Muscle of leg (tissue), 3 donors: ENCODE measurements at regions not wholly inside any gene's neighbourhood (a gene's known extent, or its start where the extent isn't known, plus 50 kb on each side); places are given as distances from the start of the nearest gene placed in this dataset.

Experiments
- DNase-seq: peaks from one replicate; pipeline ENCODE4 v3.0.0; 2013
- H3K27ac ChIP-seq: one replicate; pipeline ENCODE4 v1.5.1; 2013; ENCODE audit warnings: mild to moderate bottlenecking, low read length, control low read depth
- H3K27me3 ChIP-seq: one replicate; pipeline ENCODE4 v1.6.1; 2013; ENCODE audit warnings: low read length; ENCODE audit not compliant: control insufficient read depth, insufficient read depth
- H3K36me3 ChIP-seq: one replicate; pipeline ENCODE4 v1.6.1; 2013; ENCODE audit warnings: low read length; ENCODE audit not compliant: control insufficient read depth, insufficient read depth
- H3K4me1 ChIP-seq: one replicate; pipeline ENCODE4 v1.6.1; 2013; ENCODE audit warnings: low read length; ENCODE audit not compliant: control insufficient read depth, insufficient read depth
- H3K4me3 ChIP-seq: one replicate; pipeline ENCODE4 v1.5.1; 2013; ENCODE audit warnings: low read length, control low read depth
- H3K9me3 ChIP-seq: replicated peaks from 2 replicates; pipeline ENCODE4 v1.6.1; 2013; ENCODE audit warnings: low read depth, low read length; ENCODE audit not compliant: control insufficient read depth
- WGBS: methylation state at CpG from one replicate; pipeline ENCODE4 v1.1.5; 2013; ENCODE audit warnings: missing lambda C conversion rate; ENCODE audit not compliant: insufficient coverage; 5-methylcytosine and 5-hydroxymethylcytosine counted together

GRCh38 chr13:103436057-103436654 is 369.9 kb upstream of the SLC10A2 start:
- 68% methylated on average over 4 of the region's 10 CpGs for WGBS
- no peaks in the 10 kb centered on the region for H3K36me3 ChIP-seq
- no peaks in the 10 kb centered on the region for H3K27me3 ChIP-seq
- H3K4me3 ChIP-seq = no peak overlapping the region
- no peak for DNase-seq
- no peaks in the 10 kb centered on the region for H3K9me3 ChIP-seq
- no peaks in the 10 kb centered on the region for H3K4me1 ChIP-seq
- H3K27ac ChIP-seq = no peak overlapping the region

GRCh38 chr13:103431856-103432255 is 365.6 kb upstream of the SLC10A2 start:
- Histone ChIP-seq H3K4me3 (no peak overlapping the region), H3K27me3 (no peaks in the 10 kb centered on the region), H3K4me1 (no peaks in the 10 kb centered on the region), H3K27ac (no peak overlapping the region), H3K9me3 (no peaks in the 10 kb centered on the region), H3K36me3 (no peaks in the 10 kb centered on the region)
- WGBS = 43% methylated on average over 1 of the region's 3 CpGs
- DNase-seq = peak; percentile 63

GRCh38 chr13:103430368-103430767 is 364.2 kb upstream of the SLC10A2 start:
- DNase-seq = no peak
- H3K27ac ChIP-seq = no peak overlapping the region
- no peaks in the 10 kb centered on the region for H3K9me3 ChIP-seq
- no CpG with 5 or more reads among the region's 4 CpGs for WGBS
- H3K4me1 ChIP-seq = no peaks in the 10 kb centered on the region
- no peak overlapping the region for H3K4me3 ChIP-seq
- no peaks in the 10 kb centered on the region for H3K36me3 ChIP-seq
- H3K27me3 ChIP-seq = no peaks in the 10 kb centered on the region

GRCh38 chr13:103410002-103410401 is 343.8 kb upstream of the SLC10A2 start:
- Histone ChIP-seq H3K4me3 (no peak overlapping the region), H3K36me3 (no peaks in the 10 kb centered on the region), H3K9me3 (no peaks in the 10 kb centered on the region), H3K27me3 (no peaks in the 10 kb centered on the region), H3K4me1 (no peaks in the 10 kb centered on the region), H3K27ac (no peak overlapping the region)
- WGBS = no CpG with 5 or more reads among the region's 4 CpGs
- DNase-seq = no peak

- Histone ChIP-seq H3K27ac (no peak overlapping the region), H3K9me3 (no peaks in the 10 kb centered on the region), H3K4me1 (no peaks in the 10 kb centered on the region), H3K4me3 (no peak overlapping the region), H3K27me3 (no peaks in the 10 kb centered on the region), H3K36me3 (no peaks in the 10 kb centered on the region)
- DNase-seq = no peak
- no CpG with 5 or more reads among the region's 5 CpGs for WGBS
These were observed 340.8 kb upstream of the SLC10A2 start for GRCh38 chr13:103406967-103407366.

- no peak overlapping the region for H3K27ac ChIP-seq
- H3K36me3 ChIP-seq = no peaks in the 10 kb centered on the region
- WGBS = 62% methylated on average over 2 of the region's 2 CpGs
- no peaks in the 10 kb centered on the region for H3K4me1 ChIP-seq
- no peak overlapping the region for H3K4me3 ChIP-seq
- no peaks in the 10 kb centered on the region for H3K27me3 ChIP-seq
- no peak for DNase-seq
- H3K9me3 ChIP-seq = no peaks in the 10 kb centered on the region
These were observed 339.1 kb upstream of the SLC10A2 start for GRCh38 chr13:103405297-103405696.

- Histone ChIP-seq H3K27me3 (no peaks in the 10 kb centered on the region), H3K9me3 (no peaks in the 10 kb centered on the region), H3K36me3 (no peaks in the 10 kb centered on the region), H3K4me3 (no peak overlapping the region), H3K4me1 (no peaks in the 10 kb centered on the region), H3K27ac (no peak overlapping the region)
- DNase-seq = no peak
- no CpG with 5 or more reads among the region's 1 CpG for WGBS
These were observed 337.6 kb upstream of the SLC10A2 start for GRCh38 chr13:103403814-103404213.

GRCh38 chr13:103403148-103403740 is 337.0 kb upstream of the SLC10A2 start:
- no peak for DNase-seq
- no peaks in the 10 kb centered on the region for H3K36me3 ChIP-seq
- no peaks in the 10 kb centered on the region for H3K27me3 ChIP-seq
- no peak overlapping the region for H3K4me3 ChIP-seq
- H3K4me1 ChIP-seq = no peaks in the 10 kb centered on the region
- peaks cover 2% of the 10 kb centered on the region for H3K9me3 ChIP-seq
- H3K27ac ChIP-seq = no peak overlapping the region
- no CpG with 5 or more reads among the region's 4 CpGs for whole genome bisulfite sequencing

GRCh38 chr13:103395139-103395538 is 328.9 kb upstream of the SLC10A2 start:
- no CpG with 5 or more reads among the region's 2 CpGs for WGBS

GRCh38 chr13:103394618-103395017 is 328.4 kb upstream of the SLC10A2 start:
- Histone ChIP-seq H3K36me3 (no peaks in the 10 kb centered on the region), H3K27me3 (no peaks in the 10 kb centered on the region), H3K4me3 (no peak overlapping the region), H3K27ac (no peak overlapping the region), H3K9me3 (peaks cover 2% of the 10 kb centered on the region), H3K4me1 (no peaks in the 10 kb centered on the region)
- no CpG with 5 or more reads among the region's 2 CpGs for WGBS
- no peak for DNase-seq

More at GRCh38 chr13:103395139-103395538, 328.9 kb upstream of the SLC10A2 start:
- H3K27ac ChIP-seq = no peak overlapping the region
- H3K4me3 ChIP-seq = no peak overlapping the region
- H3K4me1 ChIP-seq = no peaks in the 10 kb centered on the region
- no peak for DNase-seq
- H3K9me3 ChIP-seq = peaks cover 2% of the 10 kb centered on the region
- no peaks in the 10 kb centered on the region for H3K36me3 ChIP-seq
- no peaks in the 10 kb centered on the region for H3K27me3 ChIP-seq

- no peaks in the 10 kb centered on the region for H3K4me1 ChIP-seq
- H3K27ac ChIP-seq = no peak overlapping the region
- no peaks in the 10 kb centered on the region for H3K27me3 ChIP-seq
- H3K36me3 ChIP-seq = no peaks in the 10 kb centered on the region
- no peak overlapping the region for H3K4me3 ChIP-seq
- DNase-seq = no peak
- no CpG with 5 or more reads among the region's 3 CpGs for WGBS
- H3K9me3 ChIP-seq = no peaks in the 10 kb centered on the region
These were observed 325.7 kb upstream of the SLC10A2 start for GRCh38 chr13:103391936-103392335.
